ENCODE measurements at regions not wholly inside any gene's neighbourhood (a gene's known extent, or its start where the extent isn't known, plus 50 kb on each side); places are given as distances from the start of the nearest gene placed in this dataset.

- Histone ChIP-seq H3K27me3 (ENCODE audit: control insufficient read depth in 2 of 2, insufficient read depth in 2 of 2, low read length in 2 of 2) (no peaks in the 10 kb centered on the region), H3K79me2 (ENCODE audit: control insufficient read depth, insufficient read depth, low read length) (no peaks in the 10 kb centered on the region), H3K9me1 (replicated peaks; ENCODE audit: control insufficient read depth, extremely low read depth, insufficient read depth, low read length) (no peaks in the 10 kb centered on the region), H3K36me3 (ENCODE audit: control insufficient read depth in 2 of 2, extremely low read depth in 1 of 2, insufficient read depth in 2 of 2, low read length in 2 of 2) (no peaks in the 10 kb centered on the region), H3K27ac (ENCODE audit: insufficient read depth, low read depth, low read length) (no peak overlapping the region), H2AFZ (ENCODE audit: low read depth, low read length) (no peak overlapping the region), H3K4me1 (ENCODE audit: control insufficient read depth, extremely low read depth, insufficient read depth, low read length) (no peaks in the 10 kb centered on the region), H3K9me3 (replicated peaks; ENCODE audit: control insufficient read depth, insufficient read depth, low read length) (no peaks in the 10 kb centered on the region), H3K9ac (replicated peaks; ENCODE audit: extremely low read depth, insufficient read depth, low read length) (no peak overlapping the region), H4K20me1 (replicated peaks; ENCODE audit: control insufficient read depth, extremely low read depth, insufficient read depth, low read length) (no peaks in the 10 kb centered on the region), H3K4me2 (ENCODE audit: insufficient read depth, low read length) (no peak overlapping the region), H3K4me3 (replicated peaks in 1 of 3; ENCODE audit: insufficient read depth in 1 of 3, low read depth in 1 of 3, low read length in 3 of 3) (no peak overlapping the region)
- POLR2A ChIA-PET, result no interaction called here
- CTCF ChIA-PET, result no interaction called here
- TF ChIP-seq POLR2AphosphoS5 (IDR thresholded peaks at IDR 0.05; ENCODE audit: insufficient read depth, low read depth, low read length) (no peak), FOS (IDR thresholded peaks at IDR 0.05; ENCODE audit: borderline replicate concordance, insufficient read depth, low read length) (no peak)
- TF ChIP-seq, protein P1, sequence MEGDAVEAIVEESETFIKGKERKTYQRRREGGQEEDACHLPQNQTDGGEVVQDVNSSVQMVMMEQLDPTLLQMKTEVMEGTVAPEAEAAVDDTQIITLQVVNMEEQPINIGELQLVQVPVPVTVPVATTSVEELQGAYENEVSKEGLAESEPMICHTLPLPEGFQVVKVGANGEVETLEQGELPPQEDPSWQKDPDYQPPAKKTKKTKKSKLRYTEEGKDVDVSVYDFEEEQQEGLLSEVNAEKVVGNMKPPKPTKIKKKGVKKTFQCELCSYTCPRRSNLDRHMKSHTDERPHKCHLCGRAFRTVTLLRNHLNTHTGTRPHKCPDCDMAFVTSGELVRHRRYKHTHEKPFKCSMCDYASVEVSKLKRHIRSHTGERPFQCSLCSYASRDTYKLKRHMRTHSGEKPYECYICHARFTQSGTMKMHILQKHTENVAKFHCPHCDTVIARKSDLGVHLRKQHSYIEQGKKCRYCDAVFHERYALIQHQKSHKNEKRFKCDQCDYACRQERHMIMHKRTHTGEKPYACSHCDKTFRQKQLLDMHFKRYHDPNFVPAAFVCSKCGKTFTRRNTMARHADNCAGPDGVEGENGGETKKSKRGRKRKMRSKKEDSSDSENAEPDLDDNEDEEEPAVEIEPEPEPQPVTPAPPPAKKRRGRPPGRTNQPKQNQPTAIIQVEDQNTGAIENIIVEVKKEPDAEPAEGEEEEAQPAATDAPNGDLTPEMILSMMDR (IDR thresholded peaks at IDR 0.05; ENCODE audit: extremely low read depth in 1 of 2, insufficient read depth in 1 of 2, low read depth in 1 of 2, low read length in 2 of 2), result no peak
- DNase-seq (ENCODE audit: low read depth, low spot score) (no peak), FAIRE-seq (no peak)
- BruUV-seq (replicated peaks), result no TSS peak
- intact Hi-C loops (cut with micrococcal nuclease), result no loop called here
- dilution Hi-C loops (cut with MboI; ENCODE audit: extremely low pct_ligation_motif_present, low sequenced_read_pairs), result no loop called here
Measured at GRCh38 chr5:173434270-173434669, 106.1 kb upstream of the STC2 start.

DNA sequence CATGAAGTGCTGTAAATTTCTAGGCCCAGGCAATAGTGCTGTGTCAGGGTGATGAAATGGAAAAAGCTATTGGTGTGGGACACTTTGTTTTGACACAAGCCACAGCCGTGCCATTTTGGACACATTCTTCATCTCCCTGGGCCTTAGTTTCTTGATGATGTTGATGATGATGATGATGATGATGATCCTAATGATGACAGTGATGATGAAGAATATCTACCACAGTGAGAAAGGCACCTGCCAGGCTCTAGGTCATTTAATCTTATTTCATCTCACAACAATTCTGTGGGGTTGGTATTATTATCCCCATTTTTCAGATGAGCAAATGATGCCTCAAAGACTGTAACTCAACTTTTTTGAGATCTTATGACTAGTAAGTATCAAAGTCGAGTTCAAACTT, 102.2 kb upstream of the STC2 start:
- Histone ChIP-seq H3K27ac (ENCODE audit: insufficient read depth, low read depth, low read length) (no peak overlapping the region), H3K4me3 (replicated peaks in 1 of 3; ENCODE audit: insufficient read depth in 1 of 3, low read depth in 1 of 3, low read length in 3 of 3) (no peak overlapping the region), H3K9ac (replicated peaks; ENCODE audit: extremely low read depth, insufficient read depth, low read length) (no peak overlapping the region), H3K36me3 (ENCODE audit: control insufficient read depth in 2 of 2, extremely low read depth in 1 of 2, insufficient read depth in 2 of 2, low read length in 2 of 2) (no peaks in the 10 kb centered on the region), H3K4me2 (ENCODE audit: insufficient read depth, low read length) (no peak overlapping the region), H2AFZ (ENCODE audit: low read depth, low read length) (no peak overlapping the region), H3K27me3 (ENCODE audit: control insufficient read depth in 2 of 2, insufficient read depth in 2 of 2, low read length in 2 of 2) (no peaks in the 10 kb centered on the region), H4K20me1 (replicated peaks; ENCODE audit: control insufficient read depth, extremely low read depth, insufficient read depth, low read length) (no peaks in the 10 kb centered on the region), H3K79me2 (ENCODE audit: control insufficient read depth, insufficient read depth, low read length) (no peaks in the 10 kb centered on the region), H3K4me1 (ENCODE audit: control insufficient read depth, extremely low read depth, insufficient read depth, low read length) (no peaks in the 10 kb centered on the region), H3K9me1 (replicated peaks; ENCODE audit: control insufficient read depth, extremely low read depth, insufficient read depth, low read length) (no peaks in the 10 kb centered on the region), H3K9me3 (replicated peaks; ENCODE audit: control insufficient read depth, insufficient read depth, low read length) (no peaks in the 10 kb centered on the region)
- BruUV-seq (replicated peaks), result no TSS peak
- DNase-seq (ENCODE audit: low read depth, low spot score), result no peak
- dilution Hi-C loops (cut with MboI; ENCODE audit: extremely low pct_ligation_motif_present, low sequenced_read_pairs), result no loop called here
- FAIRE-seq, result no peak
- ChIA-PET POLR2A (no interaction called here), CTCF (interaction anchor here (1.1 kb wide), 2 partner anchors 143 to 152 kb away, joined by 3 read pairs; no protein-coding TSS in a partner anchor)
- TF ChIP-seq EZH2 (IDR thresholded peaks at IDR 0.05; ENCODE audit: borderline replicate concordance, low read depth, low read length, severe bottlenecking), result no peak
- TF ChIP-seq FOS (IDR thresholded peaks at IDR 0.05; ENCODE audit: borderline replicate concordance, insufficient read depth, low read length), result no peak
- TF ChIP-seq MAX (IDR thresholded peaks at IDR 0.05; ENCODE audit: insufficient read depth, insufficient read length), result no peak
- no peak for TF ChIP-seq POLR2AphosphoS5 (IDR thresholded peaks at IDR 0.05; ENCODE audit: insufficient read depth, low read depth, low read length)
- TF ChIP-seq GATA2 (IDR thresholded peaks at IDR 0.05; ENCODE audit: insufficient read depth, insufficient read length, low read depth, low read length), result no peak
- no peak for TF ChIP-seq POLR2A (IDR thresholded peaks at IDR 0.05; ENCODE audit: low read depth, low read length)
- TF ChIP-seq, protein P1 (IDR thresholded peaks at IDR 0.05; ENCODE audit: extremely low read depth in 1 of 2, insufficient read depth in 1 of 2, low read depth in 1 of 2, low read length in 2 of 2), result no peak
- no peak for TF ChIP-seq MYC (IDR thresholded peaks at IDR 0.05; ENCODE audit: low read depth, low read length)
- TF ChIP-seq JUN (IDR thresholded peaks at IDR 0.05; ENCODE audit: borderline replicate concordance, insufficient read depth, insufficient read length, low read depth), result no peak
- intact Hi-C loops (cut with micrococcal nuclease), result no loop called here
